ENCODE measurements at regions not wholly inside any gene's neighbourhood (a gene's known extent, or its start where the extent isn't known, plus 50 kb on each side); places are given as distances from the start of the nearest gene placed in this dataset.

DNA sequence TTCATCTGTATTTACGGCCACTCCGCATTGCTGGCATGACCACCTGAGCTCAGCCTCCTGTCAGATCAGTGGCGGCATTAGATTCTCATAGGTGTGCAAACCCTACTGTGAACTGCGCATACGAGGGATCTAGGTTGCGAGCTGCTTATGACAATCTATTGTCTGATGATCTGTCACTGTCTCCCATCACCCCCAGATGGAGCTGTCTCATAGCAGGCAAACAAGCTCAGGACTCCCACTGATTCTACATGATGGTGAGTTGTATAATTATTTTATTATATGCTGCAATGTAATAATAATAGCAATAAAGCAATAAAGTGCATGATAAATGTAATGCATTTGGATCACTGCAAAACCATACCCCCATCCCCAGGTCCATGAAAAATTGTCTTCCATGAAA lies 1172.9 kb upstream of the AUTS2 start:
- Histone ChIP-seq H3K4me3 (no peak overlapping the region), H3K4me1 (no peaks in the 10 kb centered on the region), H3K27me3 (no peaks in the 10 kb centered on the region), H3K9me3 (no peaks in the 10 kb centered on the region), H3K27ac (no peak overlapping the region), H3K36me3 (no peaks in the 10 kb centered on the region)
- TF ChIP-seq POLR2AphosphoS5 (IDR thresholded peaks at IDR 0.05) (no peak), EP300 (IDR thresholded peaks at IDR 0.05) (no peak), POLR2A (IDR thresholded peaks at IDR 0.05) (no peak)
- TF ChIP-seq, protein P1, sequence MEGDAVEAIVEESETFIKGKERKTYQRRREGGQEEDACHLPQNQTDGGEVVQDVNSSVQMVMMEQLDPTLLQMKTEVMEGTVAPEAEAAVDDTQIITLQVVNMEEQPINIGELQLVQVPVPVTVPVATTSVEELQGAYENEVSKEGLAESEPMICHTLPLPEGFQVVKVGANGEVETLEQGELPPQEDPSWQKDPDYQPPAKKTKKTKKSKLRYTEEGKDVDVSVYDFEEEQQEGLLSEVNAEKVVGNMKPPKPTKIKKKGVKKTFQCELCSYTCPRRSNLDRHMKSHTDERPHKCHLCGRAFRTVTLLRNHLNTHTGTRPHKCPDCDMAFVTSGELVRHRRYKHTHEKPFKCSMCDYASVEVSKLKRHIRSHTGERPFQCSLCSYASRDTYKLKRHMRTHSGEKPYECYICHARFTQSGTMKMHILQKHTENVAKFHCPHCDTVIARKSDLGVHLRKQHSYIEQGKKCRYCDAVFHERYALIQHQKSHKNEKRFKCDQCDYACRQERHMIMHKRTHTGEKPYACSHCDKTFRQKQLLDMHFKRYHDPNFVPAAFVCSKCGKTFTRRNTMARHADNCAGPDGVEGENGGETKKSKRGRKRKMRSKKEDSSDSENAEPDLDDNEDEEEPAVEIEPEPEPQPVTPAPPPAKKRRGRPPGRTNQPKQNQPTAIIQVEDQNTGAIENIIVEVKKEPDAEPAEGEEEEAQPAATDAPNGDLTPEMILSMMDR (IDR thresholded peaks at IDR 0.05), result no peak
- 94 to 100% methylated on average over 3 to 6 of the region's 6 CpGs for WGBS, 2 donors
- DNase-seq, result no peak
- ATAC-seq (ENCODE audit: low FRiP score in 2 of 2), result no peak

DNA sequence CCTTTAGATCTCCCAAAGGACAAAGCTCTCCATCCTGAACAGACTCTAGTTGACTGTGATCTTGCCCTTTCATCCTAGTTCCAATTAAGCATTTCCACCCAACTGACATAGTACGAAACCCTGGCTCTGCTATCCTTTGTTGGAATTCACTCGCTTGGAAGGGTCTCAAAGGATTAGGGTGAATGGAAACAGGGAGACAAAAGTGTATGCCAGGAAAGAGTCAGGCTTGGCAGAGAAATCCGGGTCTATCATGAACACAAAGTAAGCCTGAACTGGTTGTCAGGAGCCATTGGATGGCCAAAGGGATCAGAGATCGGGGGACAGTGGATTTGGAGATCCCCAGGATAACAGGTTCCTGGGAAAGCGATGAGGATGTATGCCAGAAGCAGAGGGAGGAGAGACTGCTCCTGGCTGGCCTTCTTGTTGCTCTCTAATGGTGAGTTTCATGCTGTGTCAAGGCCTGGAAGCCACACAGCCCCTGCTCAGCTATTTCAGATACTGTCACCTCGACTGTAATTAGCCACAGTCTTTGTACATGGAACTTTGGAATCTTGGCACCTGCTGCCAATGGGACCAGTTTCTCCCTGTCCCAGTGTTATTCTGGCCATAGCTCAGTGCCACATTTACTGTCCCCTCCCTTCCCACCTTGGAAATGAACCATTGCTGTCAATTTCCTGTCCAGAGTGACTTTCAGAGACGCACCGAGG lies 1168.7 kb upstream of the AUTS2 start:
- TF ChIP-seq EP300 (IDR thresholded peaks at IDR 0.05) (no peak), POLR2A (IDR thresholded peaks at IDR 0.05) (no peak), POLR2AphosphoS5 (IDR thresholded peaks at IDR 0.05) (no peak)
- H3K27ac ChIP-seq, result no peak overlapping the region
- DNase-seq, result no peak
- H3K9me3 ChIP-seq, result no peaks in the 10 kb centered on the region
- ATAC-seq (ENCODE audit: low FRiP score in 2 of 2), result no peak
- H3K4me3 ChIP-seq, result no peak overlapping the region
- whole genome bisulfite sequencing, 2 donors, result 73 to 83% methylated on average over 8 of the region's 8 CpGs
- no peaks in the 10 kb centered on the region for H3K36me3 ChIP-seq
- H3K4me1 ChIP-seq, result no peaks in the 10 kb centered on the region
- H3K27me3 ChIP-seq, result no peaks in the 10 kb centered on the region

DNA sequence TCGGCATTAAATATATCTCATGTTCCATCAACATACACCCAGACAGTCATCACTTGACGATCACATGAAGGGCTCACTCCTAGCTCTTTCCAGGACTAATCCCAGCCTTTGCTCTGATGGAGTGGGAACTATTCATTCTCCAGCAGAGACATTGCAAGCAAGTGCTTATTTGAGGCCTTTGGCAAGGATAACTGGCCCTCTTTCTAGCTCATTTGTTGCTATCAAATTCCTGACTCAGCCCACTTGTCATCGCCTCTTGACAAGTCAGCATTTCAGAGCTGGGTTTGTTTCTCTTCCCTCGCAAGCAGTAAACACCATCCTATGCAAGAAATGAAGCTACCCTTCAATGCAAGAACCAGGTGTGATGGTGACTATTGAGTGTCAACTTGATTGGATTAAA lies 1165.7 kb upstream of the AUTS2 start:
- Histone ChIP-seq H3K4me3 (no peak overlapping the region), H3K36me3 (no peaks in the 10 kb centered on the region), H3K27me3 (no peaks in the 10 kb centered on the region), H3K4me1 (no peaks in the 10 kb centered on the region), H3K27ac (no peak overlapping the region), H3K9me3 (no peaks in the 10 kb centered on the region)
- ATAC-seq (ENCODE audit: low FRiP score in 2 of 2), result no peak
- WGBS, 2 donors, result 71 to 84% methylated on average over 4 of the region's 4 CpGs
- no peak for DNase-seq
- TF ChIP-seq POLR2AphosphoS5 (IDR thresholded peaks at IDR 0.05), result no peak

DNA sequence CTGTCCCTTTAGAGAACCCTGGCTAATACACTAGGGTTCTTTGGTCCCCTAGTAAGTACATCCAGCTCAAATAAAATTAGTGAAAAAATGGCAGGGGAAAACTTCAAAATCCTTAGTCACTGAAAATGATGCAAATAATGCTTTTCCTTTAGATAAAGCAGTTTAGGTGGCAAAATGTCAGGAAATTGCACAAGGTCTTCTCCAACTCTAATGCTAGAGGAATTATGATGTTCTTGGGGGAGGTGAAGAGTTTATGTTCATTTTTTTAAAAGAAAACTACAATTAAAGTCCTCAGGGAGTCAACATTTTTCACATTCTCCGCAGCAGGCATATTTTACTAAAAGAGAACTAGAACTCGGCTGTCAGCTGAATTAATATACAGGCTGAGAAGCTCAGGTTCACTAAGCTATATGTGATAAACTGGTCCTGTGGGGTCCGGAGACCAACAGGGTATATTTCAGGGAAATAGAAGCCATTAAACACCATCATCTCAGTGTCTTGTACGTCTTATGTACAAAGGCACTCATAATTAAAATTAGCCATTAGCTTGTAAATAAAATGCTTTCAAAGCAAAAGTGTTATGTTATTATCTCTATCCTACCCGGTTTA lies 1164.7 kb upstream of the AUTS2 start:
- H3K4me3 ChIP-seq, result no peak overlapping the region
- 75 to 84% methylated on average over 5 of the region's 5 CpGs for WGBS, 2 donors

DNA sequence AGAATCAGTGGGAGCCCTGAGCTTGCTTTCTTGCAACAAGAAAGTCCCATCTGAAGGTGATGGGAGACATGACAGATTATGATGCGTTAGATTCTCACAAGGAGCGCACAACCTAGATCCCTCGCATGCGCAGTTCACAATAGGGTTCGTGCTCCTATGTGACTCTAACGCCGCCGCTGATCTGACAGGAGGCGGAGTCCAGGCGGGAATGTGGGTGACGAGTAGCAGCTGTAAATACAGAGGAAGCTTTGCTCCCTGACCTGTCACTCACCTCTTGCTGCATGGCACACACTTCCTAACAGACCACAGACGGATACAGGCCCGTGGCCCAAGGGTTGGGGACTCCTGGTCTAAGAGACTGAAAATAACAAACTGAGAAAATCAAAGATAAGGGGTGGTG lies 1163.4 kb upstream of the AUTS2 start:
- H3K9me3 ChIP-seq, result no peaks in the 10 kb centered on the region
- no peak for DNase-seq
- no peak overlapping the region for H3K4me3 ChIP-seq
- no peaks in the 10 kb centered on the region for H3K4me1 ChIP-seq
- H3K27me3 ChIP-seq, result no peaks in the 10 kb centered on the region
- no peak for TF ChIP-seq POLR2AphosphoS5 (IDR thresholded peaks at IDR 0.05)
- no peak for TF ChIP-seq POLR2A (IDR thresholded peaks at IDR 0.05)
- TF ChIP-seq EP300 (IDR thresholded peaks at IDR 0.05), result no peak
- TF ChIP-seq, protein P1 (IDR thresholded peaks at IDR 0.05), result no peak
- H3K36me3 ChIP-seq, result no peaks in the 10 kb centered on the region
- no peak for ATAC-seq (ENCODE audit: low FRiP score in 2 of 2)
- H3K27ac ChIP-seq, result no peak overlapping the region
- WGBS, 2 donors, result 52 to 64% methylated on average over 13 of the region's 13 CpGs

More for the DNA sequence above, 1164.7 kb upstream of the AUTS2 start:
- Histone ChIP-seq H3K36me3 (no peaks in the 10 kb centered on the region), H3K9me3 (no peaks in the 10 kb centered on the region), H3K27me3 (no peaks in the 10 kb centered on the region), H3K4me1 (no peaks in the 10 kb centered on the region), H3K27ac (no peak overlapping the region)
- TF ChIP-seq POLR2AphosphoS5 (IDR thresholded peaks at IDR 0.05), result no peak
- ATAC-seq (ENCODE audit: low FRiP score in 2 of 2), result no peak
- DNase-seq, result no peak

DNA sequence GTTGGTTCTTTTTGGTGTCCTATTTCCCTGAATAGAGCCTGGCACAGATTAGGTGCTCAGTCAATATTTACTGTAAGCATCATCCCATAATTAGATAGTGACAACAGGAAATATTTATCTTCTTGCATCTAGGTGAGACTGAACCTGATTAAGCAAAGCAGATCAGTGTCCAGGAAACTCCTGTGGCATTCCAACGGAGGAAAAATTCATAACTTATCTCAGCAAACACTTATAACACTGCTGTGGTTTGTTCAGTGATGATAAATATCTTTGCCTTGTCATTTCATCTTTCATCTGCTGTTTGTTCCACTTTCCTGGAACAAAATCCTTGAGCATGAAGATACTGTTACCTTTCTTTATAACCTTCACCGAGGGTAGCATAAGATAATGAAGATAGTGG lies 1160.3 kb upstream of the AUTS2 start:
- H3K27ac ChIP-seq, result no peak overlapping the region
- H3K4me3 ChIP-seq, result no peak overlapping the region
- no peaks in the 10 kb centered on the region for H3K4me1 ChIP-seq
- ATAC-seq (ENCODE audit: low FRiP score in 2 of 2) (no peak), DNase-seq (no peak)
- no peaks in the 10 kb centered on the region for H3K9me3 ChIP-seq
- H3K36me3 ChIP-seq, result no peaks in the 10 kb centered on the region
- H3K27me3 ChIP-seq, result no peaks in the 10 kb centered on the region
- TF ChIP-seq POLR2A (IDR thresholded peaks at IDR 0.05), result no peak
- TF ChIP-seq, protein P1 (IDR thresholded peaks at IDR 0.05), result no peak
- 33 to 38% methylated on average over 2 of the region's 2 CpGs for WGBS, 2 donors
